Panc1 (cell line): ENCODE measurements at regions not wholly inside any gene's neighbourhood (a gene's known extent, or its start where the extent isn't known, plus 50 kb on each side); places are given as distances from the start of the nearest gene placed in this dataset.

Experiments used
- ATAC-seq: fragments of 200-7000 bp; cut with Tn5 transposase; 2 replicates; pipeline ENCODE4 v1.9.1; 2020; ENCODE audit warnings: mild to moderate bottlenecking, moderate library complexity
- BruUV-seq: library from RNA; stranded (reverse); fragments of 400-500 nt; replicated peaks from 2 replicates; lab custom pipeline; 2021; lab: Mats Ljungman, UMichigan
- CTCF ChIA-PET: fragments of 300-600 bp; sonication (Branson Sonifier 250); formaldehyde crosslinking; loops from one replicate; lab custom pipeline; 2022; ENCODE audit warnings: antibody characterized with exemption; lab: Charles Lee
- POLR2A ChIA-PET: fragments of 300-600 bp; sonication (Branson Sonifier 250); formaldehyde crosslinking; loops from one replicate; lab custom pipeline; 2022; ENCODE audit warnings: antibody characterized with exemption; lab: Charles Lee
- DNase-seq: peaks from one replicate; pipeline ENCODE4 v3.0.0-alpha.2; 2010; ENCODE audit warnings: low read depth, low spot score
- H3K27ac ChIP-seq: 2 replicates; pipeline ENCODE4 v1.5.1; 2011; ENCODE audit warnings: mild to moderate bottlenecking, low read length, inconsistent platforms
- H3K27me3 ChIP-seq: fragments of 200-500 bp; sonication (Bioruptor generic); 2 replicates; pipeline ENCODE4 v1.6.0; 2014; ENCODE audit warnings: low read length, inconsistent platforms; ENCODE audit not compliant: control insufficient read depth, insufficient read depth
- H3K36me3 ChIP-seq: fragments of 200-500 bp; sonication (Bioruptor generic); 2 replicates; pipeline ENCODE4 v1.5.1; 2014; ENCODE audit warnings: inconsistent platforms, mild to moderate bottlenecking, low read length, moderate library complexity; ENCODE audit not compliant: control insufficient read depth, insufficient read depth
- H3K4me1 ChIP-seq: 2 replicates; pipeline ENCODE4 v1.5.1; 2011; ENCODE audit warnings: inconsistent platforms, mild to moderate bottlenecking, low read length, moderate library complexity; ENCODE audit not compliant: control insufficient read depth, insufficient read depth
- H3K4me3 ChIP-seq, 2 experiments: 2 replicates each; pipeline ENCODE4 v1.5.1; 2011 to 2012; ENCODE audit warnings: low read depth in 2 of 2, low read length in 2 of 2, mild to moderate bottlenecking in 2 of 2, inconsistent platforms in 1 of 2, moderate library complexity in 1 of 2
- H3K9me3 ChIP-seq: fragments of 200-500 bp; sonication (Bioruptor generic); 2 replicates; pipeline ENCODE4 v1.5.1; 2014; ENCODE audit warnings: low read depth, mild to moderate bottlenecking, inconsistent platforms, low read length, moderate library complexity; ENCODE audit not compliant: control insufficient read depth, insufficient read depth
- POLR2AphosphoS5 ChIP-seq: IDR thresholded peaks from 2 replicates; pipeline ENCODE4 v1.6.1; 2012; ENCODE audit warnings: mild to moderate bottlenecking, low read depth, low read length, moderate library complexity
- SIN3A ChIP-seq: IDR thresholded peaks from 2 replicates; pipeline ENCODE4 v1.6.1; 2012; ENCODE audit warnings: low read depth, mild to moderate bottlenecking, low read length, moderate library complexity, borderline replicate concordance; ENCODE audit not compliant: insufficient read depth
- TCF7L2 ChIP-seq: IDR thresholded peaks from 2 replicates; pipeline ENCODE4 v1.6.1; 2011; ENCODE audit warnings: mild to moderate bottlenecking, low read depth, low read length, inconsistent platforms
- in situ Hi-C: cut with HindIII; loops from 2 replicates; pipeline ENCODE4 v1.10.0; 2016; ENCODE audit warnings: low sequenced_read_pairs, low pct_unique_long_range_greater_than_20kb
- intact Hi-C: fragments of 100-400 bp; cut with micrococcal nuclease; formaldehyde crosslinking; loops from one replicate; pipeline ENCODE4 v1.10.0; 2022; ENCODE audit not compliant: unreplicated experiment
- TF ChIP-seq, protein P1 (sequence below): fragments of 450-650 bp; IDR thresholded peaks from 2 replicates; pipeline ENCODE4 v1.5.1; 2017; ENCODE audit warnings: mild to moderate bottlenecking
- TF ChIP-seq, protein P2 (sequence below), 2 experiments: IDR thresholded peaks; 2 replicates each; pipeline ENCODE4 v1.6.1; 2011 to 2012; ENCODE audit warnings: low read depth in 2 of 2, control low read depth in 1 of 2, low read length in 1 of 2, mild to moderate bottlenecking in 1 of 2, moderate library complexity in 1 of 2; ENCODE audit not compliant: insufficient read depth in 1 of 2

DNA sequence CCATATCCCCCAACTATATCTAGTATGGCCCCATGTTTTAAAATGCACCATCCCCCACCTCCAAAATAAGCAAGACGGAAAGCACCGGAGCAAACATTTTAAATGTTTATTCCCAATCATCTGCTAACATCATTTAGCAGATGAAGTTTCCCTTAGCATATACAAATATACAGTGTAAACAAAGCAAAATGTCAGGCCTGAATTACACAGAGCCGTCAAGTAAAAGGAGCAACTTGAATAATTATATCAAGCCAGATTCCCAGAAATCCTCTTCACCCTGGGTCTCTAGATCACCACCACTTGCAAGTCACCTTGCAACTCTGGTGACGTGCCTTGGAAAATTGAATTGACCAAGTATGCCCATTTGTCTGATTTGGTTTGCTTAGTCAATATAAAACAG, 91.6 kb upstream of the COL1A2 start:
- BruUV-seq, result no TSS peak
- H3K36me3 ChIP-seq, result no peaks in the 10 kb centered on the region
- in situ Hi-C loops (no loop called here), intact Hi-C loops (no loop called here)
- POLR2A ChIA-PET, result no interaction called here
- CTCF ChIA-PET, result no interaction called here
- DNase-seq (no peak), ATAC-seq (no peak)
- H3K27ac ChIP-seq, result no peak overlapping the region
- H3K4me1 ChIP-seq, result peaks cover 7% of the 10 kb centered on the region
- TF ChIP-seq, protein P1, sequence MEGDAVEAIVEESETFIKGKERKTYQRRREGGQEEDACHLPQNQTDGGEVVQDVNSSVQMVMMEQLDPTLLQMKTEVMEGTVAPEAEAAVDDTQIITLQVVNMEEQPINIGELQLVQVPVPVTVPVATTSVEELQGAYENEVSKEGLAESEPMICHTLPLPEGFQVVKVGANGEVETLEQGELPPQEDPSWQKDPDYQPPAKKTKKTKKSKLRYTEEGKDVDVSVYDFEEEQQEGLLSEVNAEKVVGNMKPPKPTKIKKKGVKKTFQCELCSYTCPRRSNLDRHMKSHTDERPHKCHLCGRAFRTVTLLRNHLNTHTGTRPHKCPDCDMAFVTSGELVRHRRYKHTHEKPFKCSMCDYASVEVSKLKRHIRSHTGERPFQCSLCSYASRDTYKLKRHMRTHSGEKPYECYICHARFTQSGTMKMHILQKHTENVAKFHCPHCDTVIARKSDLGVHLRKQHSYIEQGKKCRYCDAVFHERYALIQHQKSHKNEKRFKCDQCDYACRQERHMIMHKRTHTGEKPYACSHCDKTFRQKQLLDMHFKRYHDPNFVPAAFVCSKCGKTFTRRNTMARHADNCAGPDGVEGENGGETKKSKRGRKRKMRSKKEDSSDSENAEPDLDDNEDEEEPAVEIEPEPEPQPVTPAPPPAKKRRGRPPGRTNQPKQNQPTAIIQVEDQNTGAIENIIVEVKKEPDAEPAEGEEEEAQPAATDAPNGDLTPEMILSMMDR, result no peak
- TF ChIP-seq, protein P2, sequence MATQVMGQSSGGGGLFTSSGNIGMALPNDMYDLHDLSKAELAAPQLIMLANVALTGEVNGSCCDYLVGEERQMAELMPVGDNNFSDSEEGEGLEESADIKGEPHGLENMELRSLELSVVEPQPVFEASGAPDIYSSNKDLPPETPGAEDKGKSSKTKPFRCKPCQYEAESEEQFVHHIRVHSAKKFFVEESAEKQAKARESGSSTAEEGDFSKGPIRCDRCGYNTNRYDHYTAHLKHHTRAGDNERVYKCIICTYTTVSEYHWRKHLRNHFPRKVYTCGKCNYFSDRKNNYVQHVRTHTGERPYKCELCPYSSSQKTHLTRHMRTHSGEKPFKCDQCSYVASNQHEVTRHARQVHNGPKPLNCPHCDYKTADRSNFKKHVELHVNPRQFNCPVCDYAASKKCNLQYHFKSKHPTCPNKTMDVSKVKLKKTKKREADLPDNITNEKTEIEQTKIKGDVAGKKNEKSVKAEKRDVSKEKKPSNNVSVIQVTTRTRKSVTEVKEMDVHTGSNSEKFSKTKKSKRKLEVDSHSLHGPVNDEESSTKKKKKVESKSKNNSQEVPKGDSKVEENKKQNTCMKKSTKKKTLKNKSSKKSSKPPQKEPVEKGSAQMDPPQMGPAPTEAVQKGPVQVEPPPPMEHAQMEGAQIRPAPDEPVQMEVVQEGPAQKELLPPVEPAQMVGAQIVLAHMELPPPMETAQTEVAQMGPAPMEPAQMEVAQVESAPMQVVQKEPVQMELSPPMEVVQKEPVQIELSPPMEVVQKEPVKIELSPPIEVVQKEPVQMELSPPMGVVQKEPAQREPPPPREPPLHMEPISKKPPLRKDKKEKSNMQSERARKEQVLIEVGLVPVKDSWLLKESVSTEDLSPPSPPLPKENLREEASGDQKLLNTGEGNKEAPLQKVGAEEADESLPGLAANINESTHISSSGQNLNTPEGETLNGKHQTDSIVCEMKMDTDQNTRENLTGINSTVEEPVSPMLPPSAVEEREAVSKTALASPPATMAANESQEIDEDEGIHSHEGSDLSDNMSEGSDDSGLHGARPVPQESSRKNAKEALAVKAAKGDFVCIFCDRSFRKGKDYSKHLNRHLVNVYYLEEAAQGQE (IDR thresholded peaks at IDR 0.05; ENCODE audit: insufficient read depth in 1 of 2, low read depth in 2 of 2, low read length in 1 of 2), result no peak
- TF ChIP-seq TCF7L2 (no peak), POLR2AphosphoS5 (no peak), SIN3A (no peak)
- H3K27me3 ChIP-seq, result no peaks in the 10 kb centered on the region
- no peaks in the 10 kb centered on the region for H3K9me3 ChIP-seq
- no peak overlapping the region for H3K4me3 ChIP-seq

DNA sequence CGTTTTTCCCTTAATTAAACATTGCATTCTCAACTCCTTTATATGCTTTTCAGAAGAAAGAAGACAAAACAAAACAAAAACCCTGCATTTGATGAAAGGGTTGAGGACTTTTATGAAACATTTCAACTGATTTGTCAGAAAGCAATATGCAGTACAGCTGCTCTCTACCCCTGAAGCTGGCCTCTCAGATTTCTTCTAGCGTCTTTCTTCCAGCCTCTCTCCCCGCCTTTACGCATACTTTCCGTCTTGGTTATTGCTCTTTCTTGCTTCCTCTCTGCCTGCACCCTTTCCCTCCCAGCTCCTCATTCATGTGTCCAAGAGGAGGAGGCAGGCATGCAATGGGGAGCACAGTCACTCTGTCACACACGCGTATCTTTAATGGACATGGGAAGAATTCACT, 91.0 kb upstream of the COL1A2 start:
- ATAC-seq, result no peak
- peaks cover 7% of the 10 kb centered on the region for H3K4me1 ChIP-seq
- ChIA-PET POLR2A (no interaction called here), CTCF (no interaction called here)
- H3K27ac ChIP-seq, result no peak overlapping the region
- H3K4me3 ChIP-seq, result no peak overlapping the region
- no TSS peak for BruUV-seq
- no peaks in the 10 kb centered on the region for H3K36me3 ChIP-seq
- in situ Hi-C loops (no loop called here), intact Hi-C loops (no loop called here)
- no peak for DNase-seq
- H3K27me3 ChIP-seq, result no peaks in the 10 kb centered on the region
- TF ChIP-seq TCF7L2 (no peak), SIN3A (no peak), POLR2AphosphoS5 (no peak)
- TF ChIP-seq, protein P1, result no peak
- TF ChIP-seq, protein P2 (IDR thresholded peaks at IDR 0.05; ENCODE audit: insufficient read depth in 1 of 2, low read depth in 2 of 2, low read length in 1 of 2), result no peak
- no peaks in the 10 kb centered on the region for H3K9me3 ChIP-seq
